ENCODE measurements at regions not wholly inside any gene's neighbourhood (a gene's known extent, or its start where the extent isn't known, plus 50 kb on each side); places are given as distances from the start of the nearest gene placed in this dataset.
"Not testable (repeated sequence)": the region's sequence is repeated elsewhere in the genome, so short reads cannot be mapped to it uniquely, and the experiment has no call there.

DNA sequence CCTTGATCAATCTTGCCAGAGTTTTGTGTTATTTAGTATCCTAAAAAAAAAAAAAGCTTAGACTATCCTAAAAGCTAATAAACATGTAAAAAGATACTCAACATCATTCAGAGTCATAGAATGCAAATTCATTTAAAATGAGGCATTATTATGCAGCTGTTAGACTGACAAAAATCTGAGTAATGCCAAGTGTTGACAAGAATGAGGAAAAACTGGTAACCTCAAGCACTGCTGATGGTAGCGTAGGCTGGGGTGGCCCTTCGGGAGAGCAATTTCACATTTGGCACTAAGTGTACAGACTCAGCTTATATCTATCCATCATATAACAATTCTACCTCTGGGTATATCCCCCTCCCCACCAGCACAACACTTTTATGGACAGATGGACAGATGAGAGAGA, 280.4 kb downstream of the RAP2B start:
- no peak for DNase-seq (ENCODE audit: low spot score)

- no peak for DNase-seq (ENCODE audit: low spot score)
Measured at GRCh38 chr3:153442799-153443487, 280.9 kb downstream of the RAP2B start.

DNA sequence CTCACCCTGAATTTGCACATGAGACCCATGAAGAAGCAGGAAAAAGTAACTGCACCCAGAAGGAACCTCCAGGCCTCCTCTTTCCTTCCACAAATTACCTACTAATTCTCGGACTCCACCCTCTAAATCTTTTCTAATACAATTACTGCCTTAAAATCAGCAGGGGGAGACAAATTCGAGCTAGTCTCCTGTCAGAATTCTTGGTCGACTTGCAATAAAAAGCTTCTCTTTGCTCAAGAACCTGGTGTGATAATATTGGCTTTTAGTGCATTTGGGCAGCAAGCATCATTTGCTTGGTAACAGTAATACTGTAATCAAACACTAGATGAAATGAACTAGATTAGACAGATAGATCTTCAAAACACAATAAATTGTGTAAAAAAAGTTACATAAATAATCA, 281.9 kb downstream of the RAP2B start:
- DNase-seq (ENCODE audit: low spot score): no peak

DNA sequence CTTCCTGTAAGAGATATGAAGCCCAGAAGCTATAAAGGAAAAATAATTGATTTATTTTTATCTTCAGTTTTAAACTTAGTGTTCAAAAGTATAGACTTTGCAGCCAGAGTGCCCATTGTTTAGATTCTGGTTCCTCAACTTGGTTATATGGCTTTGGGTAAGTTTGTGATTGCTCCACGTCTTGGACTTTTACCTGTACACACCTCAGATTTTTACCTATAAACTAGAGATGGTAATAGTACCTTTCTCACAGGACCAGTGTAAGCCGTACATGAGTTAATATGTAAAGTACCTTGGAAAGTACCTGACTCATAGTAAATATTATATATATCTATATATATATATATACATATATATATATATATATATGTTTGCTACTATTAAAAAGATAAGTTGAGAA, 283.8 kb downstream of the RAP2B start:
- no peak for DNase-seq (ENCODE audit: low spot score)

GRCh38 chr3:153448151-153448829, 286.3 kb downstream of the RAP2B start:
- DNase-seq (ENCODE audit: low spot score): no peak

DNA sequence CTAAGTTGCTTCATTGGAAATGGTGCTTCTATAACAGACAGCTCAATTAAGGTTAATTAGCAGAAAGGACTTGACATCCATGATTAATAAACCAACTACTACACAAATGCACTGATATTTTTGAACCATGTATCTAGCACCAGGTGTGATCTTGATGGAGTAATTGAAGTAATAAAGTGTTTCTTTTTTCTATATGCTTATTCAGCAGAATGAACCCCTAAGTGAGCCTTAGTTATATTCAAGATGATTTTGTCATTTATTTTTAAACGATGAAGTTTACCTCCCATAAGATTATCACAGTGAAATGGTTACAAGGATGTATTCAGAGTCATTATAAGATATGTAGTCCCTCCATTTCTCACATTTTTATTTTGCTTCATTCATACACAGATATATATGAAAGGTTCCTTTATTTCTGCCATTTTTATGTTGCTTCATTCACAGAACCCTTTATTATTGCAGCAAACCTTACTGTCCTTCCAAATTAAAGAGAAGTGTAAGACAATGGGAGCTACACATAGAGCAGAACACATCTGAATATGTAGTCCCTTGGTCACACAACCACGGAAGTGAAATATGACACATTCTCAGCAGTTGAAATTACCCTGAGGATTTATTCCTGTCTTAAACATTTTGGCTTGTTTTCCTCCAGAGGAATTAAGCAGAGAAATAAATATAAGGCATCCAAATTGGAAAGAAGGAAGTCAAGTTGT, 295.0 kb downstream of the RAP2B start:
- no peak for DNase-seq (ENCODE audit: low spot score)

DNA sequence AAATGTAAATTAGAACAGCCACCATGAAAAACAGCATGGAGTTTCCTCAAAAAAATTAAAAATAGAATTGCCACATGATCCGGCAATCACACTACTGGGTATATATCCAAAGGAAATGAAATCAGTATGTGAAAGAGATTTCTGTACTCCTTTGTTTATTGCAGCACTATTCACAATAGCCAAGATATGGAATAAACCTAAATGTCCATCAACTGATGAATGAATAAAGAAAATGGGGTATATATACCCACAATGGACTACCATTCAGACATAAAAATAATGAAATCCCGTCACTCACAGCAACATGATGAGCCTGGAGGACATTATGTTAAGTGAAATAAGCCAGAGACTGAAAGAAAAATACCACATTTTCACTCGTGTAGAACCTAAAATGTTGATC, 296.9 kb downstream of the RAP2B start:
- DNase-seq (ENCODE audit: low spot score): no peak

GRCh38 chr3:153462545-153462944, 300.5 kb downstream of the RAP2B start:
- no peak for DNase-seq (ENCODE audit: low spot score)

DNA sequence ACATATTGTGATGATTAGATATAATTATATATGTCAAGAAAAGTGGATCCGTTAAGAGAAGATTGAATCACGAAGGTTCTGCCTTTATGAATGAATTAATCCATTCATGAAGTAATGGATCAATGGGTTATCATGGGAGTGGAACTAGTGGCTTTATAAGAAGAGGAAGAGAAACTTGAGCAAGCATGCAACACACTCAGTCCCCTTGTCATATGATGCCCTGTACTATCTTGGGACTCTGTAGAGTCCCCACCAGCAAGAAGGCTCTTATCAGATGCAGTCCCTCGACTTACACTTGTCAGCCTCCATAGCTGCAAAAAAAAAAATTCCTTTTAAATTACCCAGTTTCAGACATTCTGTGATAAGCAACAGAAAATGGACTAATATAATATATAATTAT, 301.9 kb downstream of the RAP2B start:
- no peak for DNase-seq (ENCODE audit: low spot score)

GRCh38 chr3:153469162-153469561, 307.1 kb downstream of the RAP2B start:
- no peak for DNase-seq (ENCODE audit: low spot score)

GRCh38 chr3:153484842-153485241, 322.8 kb downstream of the RAP2B start:
- DNase-seq (ENCODE audit: low spot score): no peak

GRCh38 chr3:153495422-153495821, 333.4 kb downstream of the RAP2B start:
- no peak for DNase-seq (ENCODE audit: low spot score)

GRCh38 chr3:153502682-153503081, 340.7 kb downstream of the RAP2B start:
- DNase-seq (ENCODE audit: low spot score): no peak

DNA sequence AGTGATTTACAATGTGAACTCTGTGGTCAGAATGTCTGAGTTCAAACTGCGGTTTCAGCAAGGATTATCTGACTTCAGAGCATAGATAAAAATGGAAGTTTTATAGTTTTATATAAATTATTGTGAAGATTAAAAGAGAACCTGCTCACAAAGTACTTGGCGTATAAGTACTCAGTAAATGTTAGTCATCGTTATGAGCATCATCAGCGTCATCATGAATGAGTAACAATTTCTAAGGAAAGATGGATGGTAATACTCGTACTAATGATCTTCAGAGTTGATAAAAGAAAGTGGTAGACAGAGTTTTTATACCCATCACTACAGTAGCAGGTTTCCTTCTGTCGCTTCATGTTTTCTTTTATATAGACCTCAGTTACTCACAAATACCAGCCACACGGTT, 341.8 kb downstream of the RAP2B start:
- no peak for DNase-seq (ENCODE audit: low spot score)

GRCh38 chr3:153506205-153506604, 344.2 kb downstream of the RAP2B start:
- DNase-seq (ENCODE audit: low spot score): not testable (repeated sequence)

GRCh38 chr3:153506686-153507085, 344.7 kb downstream of the RAP2B start:
- not testable (repeated sequence) for DNase-seq (ENCODE audit: low spot score)

DNA sequence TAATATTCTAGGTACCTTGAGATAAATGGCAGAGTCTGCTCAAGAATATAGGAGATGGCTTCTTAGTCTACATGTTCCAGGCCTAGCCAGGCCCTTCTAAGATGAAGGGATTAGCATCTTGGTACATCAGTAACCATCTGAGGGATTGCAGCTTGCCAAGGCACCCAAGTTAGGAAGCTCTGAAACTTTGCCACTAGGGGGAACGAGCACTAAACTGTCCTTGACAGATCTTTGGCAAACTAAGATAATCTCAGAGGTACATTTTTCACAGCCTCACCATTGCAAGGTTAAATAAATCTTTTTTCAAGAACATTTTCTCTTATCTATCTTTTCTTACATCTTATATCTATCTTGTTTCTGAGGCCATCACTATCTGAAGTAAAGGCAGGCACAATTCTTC, 351.2 kb downstream of the RAP2B start:
- peak; percentile 11 for DNase-seq (ENCODE audit: low spot score)

DNA sequence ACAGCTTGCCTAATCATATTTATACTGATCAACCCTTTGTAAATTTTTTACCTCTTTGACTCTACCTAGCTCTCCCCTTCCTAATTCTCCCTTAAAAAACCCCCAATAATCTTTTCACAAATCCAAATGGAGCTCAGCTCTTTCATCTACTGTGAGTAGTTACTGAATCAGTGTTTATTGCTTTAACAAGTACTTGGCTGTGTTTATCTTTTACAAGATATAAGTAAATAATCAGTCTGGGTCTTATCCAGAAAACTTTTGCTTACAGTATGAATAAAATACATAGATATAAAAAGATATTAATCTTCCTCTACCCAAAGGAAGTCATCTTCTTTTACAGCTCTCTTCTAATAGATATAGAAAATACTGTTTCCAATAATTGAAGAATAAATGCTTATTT, 366.4 kb downstream of the RAP2B start:
- DNase-seq (ENCODE audit: low spot score): no peak

- DNase-seq (ENCODE audit: low spot score): no peak
Measured at GRCh38 chr3:153539263-153539662, 377.2 kb downstream of the RAP2B start.

GRCh38 chr3:153545471-153545870, 383.4 kb downstream of the RAP2B start:
- no peak for DNase-seq (ENCODE audit: low spot score)

- no peak for DNase-seq (ENCODE audit: low spot score)
Measured at GRCh38 chr3:153547970-153548369, 385.9 kb downstream of the RAP2B start.

DNA sequence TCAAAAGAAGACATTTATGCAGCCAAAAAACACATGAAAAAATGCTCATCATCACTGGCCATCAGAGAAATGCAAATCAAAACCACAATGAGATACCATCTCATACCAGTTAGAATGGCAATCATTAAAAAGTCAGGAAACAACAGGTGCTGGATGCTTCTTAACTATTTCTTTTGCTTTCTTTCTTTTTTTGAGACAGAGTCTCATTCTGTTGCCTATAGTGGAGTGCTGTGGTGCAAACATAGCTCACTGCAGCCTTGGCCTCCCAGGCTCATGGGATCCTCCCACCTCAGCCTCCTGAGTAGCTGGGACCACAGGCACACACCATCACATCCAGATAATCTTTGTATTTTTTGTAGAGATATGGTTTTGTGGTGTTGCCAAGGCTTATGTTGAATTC, 387.7 kb downstream of the RAP2B start:
- not testable (repeated sequence) for DNase-seq (ENCODE audit: low spot score)

GRCh38 chr3:153551536-153552285, 389.7 kb downstream of the RAP2B start:
- no peak for DNase-seq (ENCODE audit: low spot score)

Data from LoVo (cell line).